ENCODE measurements at regions not wholly inside any gene's neighbourhood (a gene's known extent, or its start where the extent isn't known, plus 50 kb on each side); places are given as distances from the start of the nearest gene placed in this dataset.

GRCh38 chr12:74985293-74985985 lies 224.2 kb downstream of the KCNC2 start:
- TF ChIP-seq CTCF (IDR thresholded peaks at IDR 0.05; ENCODE audit: borderline replicate concordance, insufficient read depth, low read depth, low read length) = no peak
- no peak overlapping the region for H3K4me3 ChIP-seq (ENCODE audit: low read depth, low read length)

- no peak for TF ChIP-seq CTCF (IDR thresholded peaks at IDR 0.05; ENCODE audit: borderline replicate concordance, insufficient read depth, low read depth, low read length)
Measured at GRCh38 chr12:74985986-74986319, 223.7 kb downstream of the KCNC2 start.

GRCh38 chr12:74988156-74988555 lies 221.5 kb downstream of the KCNC2 start:
- TF ChIP-seq CTCF (IDR thresholded peaks at IDR 0.05; ENCODE audit: borderline replicate concordance, insufficient read depth, low read depth, low read length) = no peak
- no peak overlapping the region for H3K4me3 ChIP-seq (ENCODE audit: low read depth, low read length)

More at GRCh38 chr12:74985986-74986319, 223.7 kb downstream of the KCNC2 start:
- H3K4me3 ChIP-seq (ENCODE audit: low read depth, low read length) = no peak overlapping the region
